HUDEP-2 (cell line): ENCODE measurements at regions not wholly inside any gene's neighbourhood (a gene's known extent, or its start where the extent isn't known, plus 50 kb on each side); places are given as distances from the start of the nearest gene placed in this dataset.

Experiments used
- DNase-seq, 76 experiments: peaks; one replicate each; lab custom pipeline; 2025; ENCODE audit not compliant: unreplicated experiment in 76 of 76; lab: John Stamatoyannopoulos, UW

- no peak for DNase-seq
Measured at GRCh38 chr4:74878323-74878722, 54.6 kb upstream of the PARM1 start.

- no peak for DNase-seq
Measured at GRCh38 chr4:74875451-74875850, 57.5 kb upstream of the PARM1 start.

- peak in 32 of 76 experiments; percentile 0 to 58 (median 31) for DNase-seq
Measured at GRCh38 chr4:74874753-74875367, 58.1 kb upstream of the PARM1 start.

- no peak for DNase-seq
Measured at GRCh38 chr4:74873545-74874301, 59.2 kb upstream of the PARM1 start.

GRCh38 chr4:74858921-74859562 lies 64.7 kb upstream of the BTC start:
- DNase-seq = no peak

GRCh38 chr4:74855879-74856278 lies 61.6 kb upstream of the BTC start:
- no peak for DNase-seq

GRCh38 chr4:74848774-74849173 lies 54.5 kb upstream of the BTC start:
- DNase-seq = no peak

- no peak for DNase-seq
Measured at GRCh38 chr4:74845834-74846233, 51.5 kb upstream of the BTC start.
